Adrenal gland (tissue), 5 donors: ENCODE measurements at regions not wholly inside any gene's neighbourhood (a gene's known extent, or its start where the extent isn't known, plus 50 kb on each side); places are given as distances from the start of the nearest gene placed in this dataset.

Experiments used
- CTCF ChIP-seq, 6 experiments: fragments of 450-650 bp in 4 of 6; fragments of 200-600 bp in 2 of 6; sonication (generic) in 1 of 6; IDR thresholded peaks; 1 replicate in 5 of 6; 2 replicates in 1 of 6; pipeline versions ENCODE4 v1.5.1 to v1.8.0; 2016 to 2021; ENCODE audit warnings: antibody characterized with exemption in 6 of 6, mild to moderate bottlenecking in 2 of 6, moderate library complexity in 1 of 6
- POLR2A ChIP-seq, 2 donors: fragments of 450-650 bp; IDR thresholded peaks; one replicate each; pipeline ENCODE4 v1.6.1; 2017; ENCODE audit warnings: antibody characterized with exemption in 2 of 2, mild to moderate bottlenecking in 2 of 2, moderate library complexity in 1 of 2
- donor health status: DM: no; HTN: no; CAD: no.

GRCh38 chr13:60267498-60268202 is 103.9 kb upstream of the DIAPH3 start:
- TF ChIP-seq CTCF (IDR thresholded peaks at IDR 0.05) (no peak), POLR2A (IDR thresholded peaks at IDR 0.05) (no peak)
